ENCODE measurements at regions not wholly inside any gene's neighbourhood (a gene's known extent, or its start where the extent isn't known, plus 50 kb on each side); places are given as distances from the start of the nearest gene placed in this dataset.

DNA sequence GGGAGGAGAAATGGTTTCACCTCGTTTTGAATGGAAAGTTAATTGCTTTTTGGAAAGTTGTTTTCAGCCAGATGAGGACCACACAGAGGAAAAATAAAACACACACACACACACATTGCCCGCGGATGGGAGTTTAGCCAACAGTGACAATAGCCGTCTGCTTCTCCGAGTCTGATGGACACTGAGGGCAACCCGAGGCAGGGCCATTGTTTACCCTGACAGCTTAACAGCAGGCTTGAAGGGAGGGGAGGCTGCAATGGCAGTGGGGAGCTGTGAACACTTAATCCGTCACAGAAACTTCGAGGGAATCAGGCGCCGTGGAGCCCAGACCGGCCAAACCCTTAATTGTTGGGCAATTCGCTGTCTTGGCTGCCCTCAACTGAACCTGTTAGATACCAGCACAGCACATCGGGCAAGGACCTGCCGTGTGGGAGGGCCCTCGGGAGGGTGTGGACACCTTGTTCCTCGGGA lies 145.9 kb downstream of the ACKR3 start:
- BruUV-seq (replicated peaks), result no TSS peak
- Histone ChIP-seq H3K27me3 (ENCODE audit: control insufficient read depth in 2 of 2, insufficient read depth in 2 of 2, low read length in 2 of 2) (peaks cover 0 to 19% of the 10 kb centered on the region in 2 experiments; a peak in 3 of 5 replicates), H4K20me1 (replicated peaks; ENCODE audit: control insufficient read depth, insufficient read depth, low read length) (no peaks in the 10 kb centered on the region), H2AFZ (ENCODE audit: low read depth, low read length) (no peak overlapping the region), H3K9me3 (replicated peaks; ENCODE audit: control insufficient read depth, insufficient read depth, low read depth, low read length) (no peaks in the 10 kb centered on the region), H3K4me3 (no peak overlapping the region), H3K4me1 (replicated peaks in 1 of 2; ENCODE audit: control insufficient read depth in 2 of 2, insufficient read depth in 2 of 2, low read length in 2 of 2) (no peaks in the 10 kb centered on the region), H3K79me2 (ENCODE audit: control insufficient read depth, insufficient read depth, low read length) (no peaks in the 10 kb centered on the region), H3K36me3 (ENCODE audit: control insufficient read depth, insufficient read depth, low read length) (no peaks in the 10 kb centered on the region), H3K9me1 (ENCODE audit: control insufficient read depth, insufficient read depth, low read length) (no peaks in the 10 kb centered on the region), H3K27ac (ENCODE audit: extremely low read depth, low read depth, low read length) (no peak overlapping the region), H3K4me2 (ENCODE audit: insufficient read depth, low read length) (no peak overlapping the region), H3K9ac (ENCODE audit: insufficient read depth in 1 of 2, low read depth in 2 of 2, low read length in 2 of 2) (no peak overlapping the region)
- 3% methylated on average over 14 of the region's 16 CpGs for WGBS (ENCODE audit: insufficient coverage, low coverage, missing lambda C conversion rate)
- in situ Hi-C loops (cut with MboI) (no loop called here), intact Hi-C loops (cut with micrococcal nuclease) (no loop called here)
- DNase-seq (ENCODE audit: extremely low read depth in 1 of 4, low spot score in 3 of 4) (no peak), FAIRE-seq (no peak), ATAC-seq (no peak)
- TF ChIP-seq XRCC5 (IDR thresholded peaks at IDR 0.05; ENCODE audit: low read depth, low read length) (no peak), SNRNP70 (optimal IDR thresholded peaks at IDR 0.05; ENCODE audit: low read depth, low read length) (no peak), ETS1 (conservative IDR thresholded peaks at IDR 0.05; ENCODE audit: control insufficient read depth, low read depth, low read length) (no peak), ZNF589 (CRISPR knock-in tag; IDR thresholded peaks at IDR 0.05; ENCODE audit: low read depth) (no peak), SIN3B (IDR thresholded peaks at IDR 0.05; ENCODE audit: low read depth) (no peak), CTBP1 (IDR thresholded peaks at IDR 0.05; ENCODE audit: borderline replicate concordance) (no peak), SMAD4 (CRISPR knock-in tag; conservative IDR thresholded peaks at IDR 0.05) (no peak), SMARCC2 (IDR thresholded peaks at IDR 0.05; ENCODE audit: low read depth) (no peak)
- POLR2A ChIA-PET, result no interaction called here
- CTCF ChIA-PET (ENCODE audit: low intra/inter-chr PET ratio), result no interaction called here

Measured in K562 (cell line).